ENCODE measurements at regions not wholly inside any gene's neighbourhood (a gene's known extent, or its start where the extent isn't known, plus 50 kb on each side); places are given as distances from the start of the nearest gene placed in this dataset.

- TF ChIP-seq, protein P1, sequence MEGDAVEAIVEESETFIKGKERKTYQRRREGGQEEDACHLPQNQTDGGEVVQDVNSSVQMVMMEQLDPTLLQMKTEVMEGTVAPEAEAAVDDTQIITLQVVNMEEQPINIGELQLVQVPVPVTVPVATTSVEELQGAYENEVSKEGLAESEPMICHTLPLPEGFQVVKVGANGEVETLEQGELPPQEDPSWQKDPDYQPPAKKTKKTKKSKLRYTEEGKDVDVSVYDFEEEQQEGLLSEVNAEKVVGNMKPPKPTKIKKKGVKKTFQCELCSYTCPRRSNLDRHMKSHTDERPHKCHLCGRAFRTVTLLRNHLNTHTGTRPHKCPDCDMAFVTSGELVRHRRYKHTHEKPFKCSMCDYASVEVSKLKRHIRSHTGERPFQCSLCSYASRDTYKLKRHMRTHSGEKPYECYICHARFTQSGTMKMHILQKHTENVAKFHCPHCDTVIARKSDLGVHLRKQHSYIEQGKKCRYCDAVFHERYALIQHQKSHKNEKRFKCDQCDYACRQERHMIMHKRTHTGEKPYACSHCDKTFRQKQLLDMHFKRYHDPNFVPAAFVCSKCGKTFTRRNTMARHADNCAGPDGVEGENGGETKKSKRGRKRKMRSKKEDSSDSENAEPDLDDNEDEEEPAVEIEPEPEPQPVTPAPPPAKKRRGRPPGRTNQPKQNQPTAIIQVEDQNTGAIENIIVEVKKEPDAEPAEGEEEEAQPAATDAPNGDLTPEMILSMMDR (IDR thresholded peaks at IDR 0.05), result no peak
- no peak for TF ChIP-seq POLR2AphosphoS5 (IDR thresholded peaks at IDR 0.05)
Observed at GRCh38 chr2:184316921-184317320, 281.4 kb upstream of the ZNF804A start.
